IPS-NIHi7 (cell line): ENCODE measurements at regions not wholly inside any gene's neighbourhood (a gene's known extent, or its start where the extent isn't known, plus 50 kb on each side); places are given as distances from the start of the nearest gene placed in this dataset.
A peak's percentile ranks its signal among the peaks of the same experiment; 100 is the strongest.
"Not testable (repeated sequence)": the region's sequence is repeated elsewhere in the genome, so short reads cannot be mapped to it uniquely, and the experiment has no call there.

Source experiments
- DNase-seq: peaks from one replicate; pipeline ENCODE4 v3.0.0; 2012; ENCODE audit warnings: mixed read lengths; ENCODE audit errors: extremely low spot score

DNA sequence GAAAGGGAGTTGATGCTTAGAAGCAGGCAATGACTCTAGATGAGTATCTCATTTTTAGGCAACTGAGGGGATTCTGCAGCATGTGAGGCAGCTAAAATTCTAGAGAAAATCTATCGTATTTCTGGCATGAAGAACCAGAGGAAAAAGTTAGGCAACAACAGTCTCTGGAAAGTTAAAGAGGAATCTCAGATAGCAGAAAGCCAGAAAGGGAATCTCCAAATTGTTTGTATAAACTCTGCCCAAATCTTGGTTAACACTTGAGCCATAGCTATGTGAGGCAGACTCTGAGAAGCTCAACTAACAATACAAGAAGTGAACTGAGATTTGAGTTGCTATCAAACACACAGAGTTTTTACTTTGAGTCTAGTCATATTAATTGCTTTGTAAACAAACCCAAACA, 215.8 kb upstream of the FZD8 start:
- no peak for DNase-seq

DNA sequence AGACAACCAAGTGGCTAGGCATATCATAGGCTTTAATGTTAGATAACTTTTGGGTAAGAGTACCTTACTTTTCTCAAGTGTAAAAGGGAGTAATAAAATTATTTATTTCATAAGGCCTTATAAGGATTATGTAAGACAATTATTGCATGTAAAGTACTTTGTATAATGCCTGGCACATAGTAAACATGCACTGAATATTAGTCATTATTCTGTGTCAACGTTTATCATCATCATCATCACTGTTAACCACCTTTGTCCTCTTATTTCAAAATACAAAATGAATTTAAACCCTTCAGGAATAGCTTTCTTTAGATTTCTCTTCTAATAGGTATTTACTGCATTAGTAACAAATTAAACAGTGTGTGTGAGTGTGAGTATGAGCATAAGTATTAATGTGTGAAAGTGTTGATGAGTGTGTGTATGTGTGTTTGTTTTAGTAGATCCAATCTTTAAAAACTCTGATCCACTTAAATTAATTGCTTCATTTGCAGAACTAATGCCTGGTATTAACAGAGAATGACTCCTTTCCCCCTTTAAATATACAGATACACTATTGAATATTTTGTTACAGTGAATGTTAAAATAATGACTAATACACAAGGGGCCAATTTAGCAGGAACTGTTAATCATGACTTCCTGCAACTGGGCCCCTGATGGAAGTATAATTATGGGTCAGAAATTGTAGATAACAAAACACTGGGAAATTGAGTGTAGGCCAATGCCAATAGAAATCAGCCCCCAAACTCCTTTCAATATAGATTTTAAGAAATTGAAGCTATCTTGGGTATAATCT, 213.3 kb upstream of the FZD8 start:
- no peak for DNase-seq

DNA sequence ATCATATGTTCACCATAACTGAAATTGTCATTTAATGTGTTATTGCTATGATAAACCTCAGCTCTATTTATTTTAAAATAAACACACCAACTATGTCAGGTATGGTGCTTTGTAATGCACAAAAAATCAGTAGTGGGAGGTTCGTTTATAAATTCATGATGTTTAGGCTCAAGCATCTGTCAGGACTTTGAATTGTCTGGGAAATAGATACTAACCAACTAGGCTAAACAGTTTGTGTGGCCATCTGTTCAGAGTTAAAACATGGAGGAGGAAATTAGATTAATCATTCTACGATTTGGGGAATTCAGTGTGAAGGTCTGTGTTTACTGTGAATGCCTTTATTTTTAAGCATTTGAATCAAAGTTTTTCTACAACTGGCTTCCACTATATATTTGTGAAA, 212.6 kb upstream of the FZD8 start:
- DNase-seq = no peak

DNA sequence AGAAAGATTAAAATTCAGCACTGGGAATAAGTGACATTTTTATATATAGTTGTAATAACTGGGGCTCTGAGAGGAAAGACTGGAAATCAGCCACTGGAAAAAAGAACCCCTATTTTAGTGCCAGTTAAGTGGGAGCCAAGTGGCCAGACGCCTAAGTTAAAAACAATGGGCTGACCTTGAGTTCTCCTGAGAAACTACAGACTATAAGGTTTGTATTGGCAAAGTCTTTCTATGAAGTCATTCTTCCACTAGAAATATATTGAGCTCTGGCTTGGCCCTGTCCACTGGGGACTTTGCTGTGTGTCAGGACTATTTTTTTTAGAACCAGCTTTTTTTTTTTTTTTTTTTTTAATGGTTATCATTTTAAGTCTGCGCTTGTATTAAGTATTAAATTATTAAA, 210.6 kb upstream of the FZD8 start:
- no peak for DNase-seq

DNA sequence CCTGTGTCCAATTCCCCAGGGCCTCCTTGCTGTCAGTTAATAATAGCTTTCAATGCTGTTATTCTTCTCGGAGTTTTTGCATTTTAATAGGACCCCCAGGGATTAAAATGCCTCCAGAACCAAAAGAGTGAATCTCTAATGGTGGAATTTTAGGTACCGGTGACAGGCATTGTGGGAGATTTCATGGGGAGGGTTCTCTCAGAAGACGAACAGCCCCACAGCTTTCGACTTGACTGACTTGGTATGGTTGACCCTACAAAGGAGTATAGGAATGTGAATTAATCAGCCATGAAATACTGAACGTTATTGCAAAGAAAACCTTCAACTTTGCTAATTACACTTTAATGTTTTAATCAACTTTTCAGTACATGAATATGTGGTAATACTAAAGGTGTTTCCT, 206.3 kb upstream of the FZD8 start:
- DNase-seq = no peak

DNA sequence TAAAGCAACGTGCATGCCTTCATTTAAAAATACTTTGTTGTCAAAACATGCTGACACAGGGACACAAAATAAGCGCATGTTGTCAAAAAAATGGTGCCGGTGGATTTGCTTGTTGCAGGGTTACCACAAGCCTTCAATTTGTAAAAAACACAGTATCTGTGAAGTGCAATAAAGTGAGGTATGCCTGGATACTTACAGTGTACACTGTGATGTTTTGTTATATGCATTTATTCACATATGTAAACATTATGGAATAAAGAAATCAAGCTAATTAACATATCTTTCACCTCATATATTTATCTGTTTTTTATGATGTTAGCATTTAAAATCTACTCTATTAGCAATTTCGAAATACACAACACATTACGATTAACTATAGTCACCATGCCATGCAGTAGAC, 202.6 kb upstream of the FZD8 start:
- DNase-seq = no peak

DNA sequence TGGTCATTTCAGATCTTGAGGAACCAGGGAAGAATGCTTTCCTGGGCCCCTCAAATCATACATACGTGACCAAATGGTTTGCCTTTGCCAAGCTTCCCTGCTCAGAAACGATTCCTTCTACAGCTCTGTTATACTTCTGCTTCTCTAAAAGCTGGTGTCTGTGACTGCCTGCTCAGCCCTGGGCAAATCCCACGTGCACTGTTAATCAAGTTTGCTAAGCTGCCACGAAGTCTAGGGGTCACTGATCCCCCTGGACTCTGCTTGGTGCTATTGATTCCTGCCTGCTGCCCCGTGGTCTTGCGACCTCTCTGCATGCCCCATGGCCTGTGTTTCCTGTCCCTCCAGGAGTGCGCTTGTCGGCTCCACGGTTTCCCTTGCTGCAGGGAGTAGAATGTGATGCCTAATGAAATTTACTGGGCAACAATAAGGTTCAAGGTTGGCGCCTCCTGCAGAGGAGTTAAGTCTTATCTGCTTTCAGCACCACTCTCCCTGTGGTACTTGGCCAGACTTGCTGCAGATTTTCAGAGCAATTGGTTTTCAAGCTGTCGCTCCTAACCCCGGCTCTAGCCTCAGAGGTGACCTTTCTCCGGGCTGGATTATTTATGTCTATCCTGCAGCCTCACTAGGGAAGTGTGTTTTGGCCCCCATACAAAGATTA, 201.6 kb upstream of the FZD8 start:
- DNase-seq = peak; percentile 39

DNA sequence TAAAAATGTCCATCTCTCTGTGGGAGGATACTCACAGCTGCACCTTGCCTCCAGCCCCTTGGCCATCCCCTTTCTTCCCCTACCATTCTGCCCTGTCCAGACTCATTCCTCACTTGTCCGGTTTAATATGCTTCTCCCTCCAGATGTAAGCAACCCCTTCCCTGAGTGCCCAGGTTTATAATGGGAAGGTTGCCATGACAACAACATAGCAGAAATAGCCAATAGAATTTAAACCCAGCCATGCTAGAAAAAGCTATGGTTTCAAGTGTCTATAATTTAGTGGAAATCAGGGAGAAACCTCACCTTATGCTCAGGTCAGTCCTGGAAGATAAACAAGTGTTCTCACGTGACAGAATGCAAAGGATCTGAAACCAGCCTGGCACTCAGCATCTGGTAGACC, 196.0 kb upstream of the FZD8 start:
- DNase-seq = no peak

DNA sequence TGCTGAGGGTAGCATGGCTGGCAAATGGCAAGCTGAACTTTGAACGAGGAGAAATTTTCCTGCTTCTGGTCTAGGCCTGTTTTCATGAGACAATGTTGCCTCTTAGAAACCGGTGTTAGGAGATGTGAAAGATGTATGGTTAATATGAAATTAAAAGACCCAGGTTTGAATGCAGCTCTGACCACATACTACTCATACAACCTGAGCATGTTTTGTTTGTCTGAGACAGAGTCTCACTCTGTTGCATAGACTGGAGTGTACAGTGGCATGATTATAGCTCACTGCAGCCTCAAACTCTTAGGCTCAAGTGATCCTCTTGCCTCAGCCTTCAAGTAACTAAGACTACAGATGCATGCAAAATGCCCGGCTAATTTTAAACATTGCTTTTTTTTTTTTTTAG, 193.4 kb upstream of the FZD8 start:
- no peak for DNase-seq

DNA sequence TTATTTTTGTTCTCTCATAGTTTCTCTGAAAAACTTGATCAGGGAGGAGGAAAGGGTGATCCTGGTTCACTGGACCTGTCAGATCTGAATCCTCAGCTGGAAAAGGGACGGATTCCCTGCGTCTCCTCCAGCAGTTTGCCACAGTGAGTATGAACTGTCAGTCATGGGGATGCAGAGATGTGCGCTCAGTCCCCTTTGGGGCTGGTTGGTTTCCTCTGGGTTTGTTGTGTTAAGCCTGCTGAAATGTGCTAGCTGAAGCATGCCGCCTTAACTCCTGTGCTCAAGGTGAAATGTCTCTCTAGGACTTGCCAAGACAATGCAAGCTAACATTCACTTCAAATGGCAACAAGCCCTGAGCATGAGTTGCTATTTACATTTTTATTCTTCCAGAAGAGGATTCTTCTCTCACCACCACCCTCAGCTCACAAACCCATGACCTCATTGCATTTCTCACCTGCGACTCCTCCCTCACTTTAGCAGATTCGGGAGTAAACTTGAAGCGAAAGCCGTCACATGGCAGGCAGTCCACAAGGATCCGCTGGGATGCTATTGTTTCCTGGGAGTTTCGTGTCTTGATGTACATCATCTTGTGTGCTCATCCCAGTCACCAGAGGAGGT, 192.9 kb upstream of the FZD8 start:
- DNase-seq = no peak

DNA sequence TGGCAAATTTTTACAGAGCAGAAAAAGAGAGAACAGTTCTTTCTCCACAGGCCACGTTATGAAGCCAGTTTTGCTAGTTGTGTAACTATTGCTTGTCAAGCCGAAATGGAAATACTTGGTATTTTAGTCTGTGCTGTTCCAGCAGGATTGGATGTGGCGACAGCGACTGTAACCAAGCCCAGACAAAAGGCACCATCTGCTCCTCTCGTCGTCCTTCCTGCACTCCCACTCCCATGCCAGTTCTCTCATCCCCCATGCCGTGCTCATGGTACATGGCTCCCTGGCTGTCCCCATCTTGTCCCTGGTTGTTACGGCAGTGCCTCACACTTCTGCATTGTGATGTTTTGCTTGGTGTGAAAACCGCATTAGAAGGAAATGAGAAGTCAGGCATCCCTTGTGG, 185.7 kb upstream of the FZD8 start:
- DNase-seq = no peak

DNA sequence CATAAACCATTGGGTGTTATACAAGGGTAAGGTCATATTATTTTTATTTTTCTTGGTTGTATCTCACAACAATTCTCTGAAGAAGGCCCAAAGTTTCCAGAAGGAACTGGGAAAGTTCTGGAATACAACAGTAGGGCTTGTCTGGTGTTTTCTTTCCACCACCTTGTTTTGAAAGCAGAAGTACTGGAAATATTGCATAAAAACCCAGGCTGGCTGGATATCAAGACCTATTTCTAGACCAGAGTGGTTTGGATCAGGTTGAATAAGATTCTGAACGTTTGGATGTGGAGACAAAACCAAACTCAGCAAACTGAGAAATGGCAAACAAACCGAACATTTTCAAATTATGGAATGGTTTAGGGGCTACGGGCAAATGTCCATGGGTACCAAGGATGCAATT, 182.6 kb upstream of the FZD8 start:
- no peak for DNase-seq

DNA sequence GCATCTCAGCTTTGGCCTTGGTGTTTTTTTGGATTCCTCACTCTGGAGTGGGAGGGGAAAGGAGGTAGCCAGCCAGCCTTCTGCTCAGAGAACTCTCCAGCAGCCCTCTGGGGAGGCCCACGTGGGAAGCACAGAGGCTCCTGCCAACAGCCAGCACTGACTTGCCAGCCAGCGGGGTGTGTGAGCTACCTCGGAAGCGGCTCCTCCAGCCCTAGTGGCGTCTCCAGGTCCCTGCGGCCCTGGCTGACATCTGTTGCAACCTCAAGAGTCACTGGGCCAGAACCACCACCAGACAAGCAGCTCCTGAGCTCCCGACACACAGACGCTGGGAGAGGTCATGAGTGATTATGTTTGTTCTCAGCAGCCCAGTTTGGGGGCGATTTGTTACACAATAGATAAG, 180.2 kb upstream of the FZD8 start:
- DNase-seq = peak; percentile 74

DNA sequence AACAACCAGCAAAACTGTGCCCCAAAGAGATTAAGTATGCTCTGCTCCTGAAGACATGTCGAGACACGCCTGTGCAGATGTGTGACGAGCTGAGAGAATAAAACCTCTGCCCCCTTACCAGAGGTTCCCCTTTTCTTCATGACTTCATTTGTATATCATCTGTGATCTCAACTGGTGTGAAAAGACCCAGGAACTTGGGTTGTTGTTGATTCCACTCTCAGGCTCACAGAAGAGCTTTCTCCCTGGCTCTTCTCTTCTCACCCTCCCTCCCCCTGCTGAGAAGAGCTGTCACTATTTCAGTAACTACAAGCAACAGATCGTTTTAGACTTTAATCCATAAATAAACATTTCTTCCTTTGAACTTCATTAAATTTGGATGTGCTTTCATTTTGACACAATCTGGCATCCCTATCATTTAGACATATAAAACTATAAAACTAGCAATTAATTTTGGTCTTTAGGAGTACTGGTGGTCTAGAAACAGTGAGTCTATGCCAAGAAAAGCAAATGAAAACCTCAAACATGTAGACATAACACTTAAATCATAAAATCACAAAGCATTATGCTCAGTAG, 179.3 kb upstream of the FZD8 start:
- DNase-seq = no peak

DNA sequence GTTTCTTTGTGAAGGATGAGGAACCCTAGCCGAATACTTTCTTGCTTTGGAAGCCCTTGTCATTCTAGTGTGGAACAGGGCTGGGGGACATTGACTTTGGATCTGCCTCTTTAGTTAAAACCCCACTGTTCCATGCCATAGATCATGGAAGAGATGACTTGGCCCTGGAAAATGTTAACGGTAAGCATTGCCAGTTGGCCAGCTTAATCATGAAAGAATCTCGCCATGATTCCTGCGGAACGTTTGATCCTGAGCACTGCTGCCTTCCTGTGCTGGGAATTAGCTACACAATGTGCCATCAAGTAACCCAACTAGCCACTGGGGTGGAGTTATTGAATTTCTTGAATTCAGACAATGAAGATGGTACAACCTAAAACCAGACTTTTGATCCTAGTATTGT, 177.6 kb upstream of the FZD8 start:
- no peak for DNase-seq

DNA sequence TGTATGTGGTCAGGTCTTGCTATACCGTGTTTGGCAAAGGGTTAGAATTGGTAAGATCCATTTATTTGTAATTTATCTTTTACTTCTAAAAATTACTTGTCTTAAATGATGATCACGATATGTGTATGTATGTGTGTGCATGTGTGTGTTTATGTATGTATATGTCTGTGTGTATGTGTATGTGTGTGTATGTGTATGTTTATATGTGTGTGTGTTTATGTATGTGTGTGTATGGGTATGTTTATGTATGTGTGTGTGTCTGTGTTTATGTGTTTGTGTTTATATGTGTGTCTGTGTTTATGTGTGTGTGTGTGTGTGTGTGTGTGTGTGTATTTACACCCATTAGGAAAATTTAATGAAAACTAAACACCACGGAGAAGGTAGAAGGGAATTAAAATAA, 176.9 kb upstream of the FZD8 start:
- DNase-seq = no peak

DNA sequence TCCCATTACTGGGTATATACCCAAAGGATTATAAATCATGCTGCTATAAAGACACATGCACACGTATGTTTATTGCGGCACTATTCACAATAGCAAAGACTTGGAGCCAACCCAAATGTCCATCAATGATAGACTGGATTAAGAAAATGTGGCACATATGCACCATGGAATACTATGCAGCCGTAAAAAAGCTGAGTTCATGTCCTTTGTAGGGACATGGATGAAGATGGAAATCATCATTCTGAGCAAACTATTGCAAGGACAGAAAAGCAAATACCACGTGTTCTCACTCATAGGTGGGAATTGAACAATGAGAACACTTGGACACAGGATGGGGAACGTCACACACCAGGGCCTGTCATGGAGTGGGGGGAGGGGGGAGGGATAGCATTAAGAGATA, 175.0 kb upstream of the FZD8 start:
- not testable (repeated sequence) for DNase-seq

DNA sequence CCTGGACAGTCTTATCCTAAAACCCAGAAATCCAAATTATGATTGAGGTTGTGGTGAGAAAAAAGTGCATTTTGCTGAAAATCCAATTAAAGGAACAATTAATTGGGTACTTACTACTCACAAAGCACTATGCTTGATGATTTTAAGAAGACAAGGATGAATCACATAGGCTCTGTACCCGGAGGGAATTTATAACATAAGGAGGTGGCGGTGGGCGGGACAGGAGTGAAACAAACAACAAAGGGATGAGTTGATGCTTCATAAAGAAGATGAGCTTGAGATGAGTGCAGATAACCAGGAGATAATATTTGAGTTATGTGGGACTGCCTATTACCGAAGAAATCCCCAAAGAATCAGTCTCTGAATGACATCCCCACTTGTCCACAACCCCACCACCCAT, 171.1 kb upstream of the FZD8 start:
- DNase-seq = no peak

DNA sequence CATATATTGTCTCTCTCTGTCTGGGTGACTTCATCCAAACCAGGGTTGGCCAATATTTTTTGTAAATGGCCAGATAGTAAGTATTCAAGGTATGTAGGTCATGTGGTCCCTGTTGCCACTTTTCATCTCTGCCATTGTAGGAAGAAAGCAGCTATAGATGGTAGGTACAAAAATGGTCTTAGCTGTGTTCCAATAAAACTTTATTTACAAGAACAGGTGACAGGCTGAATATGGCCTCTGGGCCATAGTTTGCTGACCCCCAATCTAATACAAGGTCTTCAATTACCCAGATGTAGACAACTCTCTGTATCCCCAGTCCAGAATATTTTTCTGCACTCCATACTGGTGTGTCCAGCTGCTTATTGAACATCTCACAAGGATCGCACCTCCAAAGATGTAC, 166.2 kb upstream of the FZD8 start:
- DNase-seq = no peak

DNA sequence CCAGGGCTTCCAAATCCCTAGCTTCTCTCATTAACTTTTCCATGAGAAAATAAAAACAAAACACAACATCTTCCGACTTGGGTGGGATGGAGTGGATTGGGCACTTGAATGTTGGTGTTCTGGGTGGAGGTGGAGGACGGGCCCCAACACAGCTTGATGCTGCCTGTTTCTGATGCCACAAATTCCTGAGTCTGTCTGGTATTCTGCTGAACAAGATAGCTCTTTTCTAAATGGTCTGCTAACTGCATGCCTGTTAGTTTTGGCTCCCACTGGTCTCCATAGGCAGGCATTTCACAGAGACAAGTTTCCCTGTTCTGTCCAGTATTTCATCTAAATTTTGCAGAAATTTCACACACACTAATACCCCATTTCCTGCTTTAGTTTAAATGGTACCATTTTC, 160.9 kb upstream of the FZD8 start:
- no peak for DNase-seq

DNA sequence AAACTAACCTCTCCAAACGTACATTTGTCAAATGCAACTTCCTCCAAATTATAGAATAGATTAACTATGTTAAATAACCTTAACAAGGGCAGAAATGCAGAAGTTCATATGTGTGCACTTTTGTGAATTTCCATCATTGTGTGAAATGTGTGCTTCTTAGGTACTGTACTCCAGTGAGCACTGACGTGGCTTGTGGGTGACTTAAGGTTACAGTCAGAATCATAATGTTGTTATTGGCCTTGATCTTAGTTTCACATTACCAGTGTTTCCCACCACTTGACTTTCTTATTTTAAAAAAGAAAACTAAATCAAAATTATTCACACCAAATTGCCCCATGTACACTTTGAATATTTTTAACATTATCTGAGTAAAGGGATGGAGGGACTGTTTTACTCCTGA, 155.1 kb upstream of the FZD8 start:
- no peak for DNase-seq

DNA sequence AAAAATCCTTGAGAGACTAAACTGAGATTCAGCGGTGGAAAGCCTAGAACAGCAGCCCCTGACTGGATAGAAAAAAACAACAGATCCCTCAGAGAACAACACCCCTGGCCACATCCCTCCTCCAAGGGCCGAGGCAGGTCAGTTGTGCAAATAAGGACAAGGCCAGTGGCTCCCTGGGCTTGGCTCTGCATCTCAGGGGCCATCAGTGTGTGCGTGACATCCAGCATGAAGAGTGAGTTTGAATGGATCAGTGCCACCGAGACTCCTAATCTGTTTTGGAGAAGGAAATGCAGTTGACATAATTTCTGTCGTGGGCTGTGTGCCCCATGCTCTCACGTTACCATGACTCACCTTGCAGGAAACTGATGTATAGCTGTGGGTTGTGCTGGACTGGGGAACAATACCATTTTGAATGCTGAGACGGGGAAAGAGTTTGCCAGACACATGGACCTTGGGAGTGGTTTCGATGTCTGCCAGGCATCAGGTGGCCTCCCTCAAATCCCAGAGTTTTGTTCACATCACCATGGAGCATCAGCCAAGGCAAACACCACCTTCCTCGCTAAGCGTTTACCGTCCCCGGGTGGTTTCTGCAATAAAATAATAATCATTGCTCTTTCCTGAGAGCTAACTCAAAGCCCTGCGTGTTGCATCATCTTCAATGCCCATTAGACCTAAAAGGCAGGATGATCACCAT, 153.2 kb upstream of the FZD8 start:
- DNase-seq = no peak
